GM23248 (cell line): ENCODE measurements at regions not wholly inside any gene's neighbourhood (a gene's known extent, or its start where the extent isn't known, plus 50 kb on each side); places are given as distances from the start of the nearest gene placed in this dataset.

Experiments used
- EZH2 ChIP-seq: fragments of 200-600 bp; sonication (generic); IDR thresholded peaks from 2 replicates; pipeline ENCODE4 v1.6.1; 2018; ENCODE audit warnings: antibody characterized with exemption, mild to moderate bottlenecking; ENCODE audit not compliant: insufficient read depth, poor library complexity, severe bottlenecking
- EZH2phosphoT487 ChIP-seq: fragments of 200-600 bp; sonication (generic); IDR thresholded peaks from 2 replicates; pipeline ENCODE4 v1.6.1; 2018; ENCODE audit warnings: antibody characterized with exemption, moderate library complexity, mild to moderate bottlenecking, low read depth; ENCODE audit not compliant: insufficient read depth

DNA sequence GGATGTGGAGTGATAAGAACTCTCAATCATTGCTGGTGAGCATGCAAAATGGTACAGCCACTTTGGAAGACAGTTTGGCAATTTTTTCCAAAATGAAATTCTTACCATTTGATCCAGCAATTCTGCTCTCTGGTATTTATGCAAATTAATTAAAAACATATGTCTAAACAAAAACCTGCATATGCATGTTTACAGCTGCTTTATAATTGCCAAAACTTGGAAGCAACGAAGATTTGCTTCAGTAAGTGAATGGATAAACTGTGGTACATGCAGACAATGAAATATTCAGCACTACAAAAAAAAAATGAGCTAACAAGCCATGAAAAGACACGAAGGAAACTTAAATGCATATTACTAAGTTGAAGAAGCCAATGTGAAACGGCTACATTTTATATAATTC is 55.5 kb upstream of the SMLR1 start:
- TF ChIP-seq EZH2: no peak
- TF ChIP-seq EZH2phosphoT487: no peak
